GM21381 (cell line): ENCODE measurements at regions not wholly inside any gene's neighbourhood (a gene's known extent, or its start where the extent isn't known, plus 50 kb on each side); places are given as distances from the start of the nearest gene placed in this dataset.
"Not testable (repeated sequence)": the region's sequence is repeated elsewhere in the genome, so short reads cannot be mapped to it uniquely, and the experiment has no call there.

Experiments
- ATAC-seq: cut with Tn5 transposase; IDR thresholded peaks from one replicate; pipeline ENCODE4 v1.9.1; 2021; ENCODE audit warnings: mild to moderate bottlenecking, moderate library complexity; ENCODE audit not compliant: unreplicated experiment

GRCh38 chr3:187540847-187541246 is 129.3 kb downstream of the SST start:
- no peak for ATAC-seq

- ATAC-seq: no peak
Measured at GRCh38 chr3:187536185-187536584, 134.0 kb downstream of the SST start.

DNA sequence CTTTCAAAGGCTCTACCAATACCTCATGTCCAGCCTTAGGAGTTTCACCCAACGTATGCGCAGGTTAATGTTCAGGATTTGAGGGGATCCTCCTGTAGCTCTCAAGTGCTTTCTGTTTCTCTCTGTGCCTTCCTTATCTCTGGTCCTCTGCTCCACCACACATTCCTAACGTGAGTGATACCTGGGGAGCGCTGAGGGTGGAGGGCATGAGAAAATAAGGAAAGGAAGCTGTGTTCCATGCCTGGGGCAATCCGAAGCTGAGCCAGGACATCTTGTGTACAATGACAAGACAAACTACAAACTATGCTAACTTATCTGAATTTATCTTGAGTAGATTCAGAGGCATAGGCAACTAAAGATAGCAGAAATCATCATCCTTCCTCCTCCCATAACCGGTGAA is 136.4 kb downstream of the SST start:
- ATAC-seq: no peak

DNA sequence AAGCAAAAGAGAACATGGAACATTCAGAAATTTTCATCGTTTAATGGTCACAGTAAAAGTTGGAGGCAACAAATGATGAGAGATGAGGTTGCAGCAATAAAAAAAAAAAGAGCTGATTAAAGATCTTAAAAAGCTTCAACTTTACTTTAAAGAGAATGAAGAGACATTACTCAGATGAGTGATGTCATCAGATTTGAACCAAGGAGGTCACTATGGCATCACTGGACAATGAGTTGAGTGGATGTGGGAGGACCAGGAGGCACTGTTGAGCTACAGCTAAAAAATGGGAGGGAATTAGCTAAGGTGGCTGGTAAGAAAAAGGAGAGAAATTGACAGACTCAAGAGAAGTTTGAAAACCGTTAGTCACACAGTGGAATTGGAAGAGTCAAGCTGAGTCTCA is 138.4 kb downstream of the SST start:
- no peak for ATAC-seq

DNA sequence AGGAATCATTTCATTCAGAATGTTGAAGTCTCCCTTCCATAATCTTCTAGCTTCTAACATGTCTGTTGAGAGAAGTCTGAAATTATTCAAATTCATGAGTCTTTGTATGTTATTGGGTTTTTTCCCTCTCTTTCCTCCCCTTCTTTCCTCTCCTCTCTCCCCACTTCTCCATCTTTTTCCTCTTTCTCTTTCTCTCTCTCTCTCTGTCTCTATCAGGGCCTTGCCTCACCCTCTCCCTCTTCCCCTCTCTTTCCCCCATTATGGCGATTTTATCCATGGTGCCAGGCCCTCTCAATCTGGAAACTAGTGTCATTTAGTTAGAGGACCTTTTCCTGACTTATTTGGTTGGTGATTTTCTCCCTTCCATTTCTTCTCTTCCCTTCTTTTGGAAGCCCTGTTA is 147.3 kb downstream of the SST start:
- ATAC-seq: no peak

- no peak for ATAC-seq
Measured at GRCh38 chr3:187522293-187522692, 147.9 kb downstream of the SST start.

DNA sequence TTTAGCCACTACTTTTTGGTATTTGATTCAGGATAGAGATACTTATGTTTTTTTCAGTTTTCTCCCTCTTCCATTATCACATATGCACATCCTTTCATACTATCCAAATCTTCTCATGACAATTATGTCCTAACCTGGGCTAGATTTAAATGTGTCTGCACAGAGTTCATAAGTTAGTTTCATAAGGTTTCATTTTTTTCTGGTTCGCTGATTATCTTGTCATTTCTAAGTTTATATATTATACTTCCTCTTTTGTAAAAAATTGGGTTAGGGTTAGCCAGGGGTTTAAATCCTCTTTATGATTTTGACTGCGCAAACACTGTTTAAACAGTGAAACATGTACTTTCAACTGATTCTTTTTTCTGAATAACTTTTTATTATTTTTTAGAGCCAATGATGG is 148.6 kb downstream of the SST start:
- no peak for ATAC-seq

DNA sequence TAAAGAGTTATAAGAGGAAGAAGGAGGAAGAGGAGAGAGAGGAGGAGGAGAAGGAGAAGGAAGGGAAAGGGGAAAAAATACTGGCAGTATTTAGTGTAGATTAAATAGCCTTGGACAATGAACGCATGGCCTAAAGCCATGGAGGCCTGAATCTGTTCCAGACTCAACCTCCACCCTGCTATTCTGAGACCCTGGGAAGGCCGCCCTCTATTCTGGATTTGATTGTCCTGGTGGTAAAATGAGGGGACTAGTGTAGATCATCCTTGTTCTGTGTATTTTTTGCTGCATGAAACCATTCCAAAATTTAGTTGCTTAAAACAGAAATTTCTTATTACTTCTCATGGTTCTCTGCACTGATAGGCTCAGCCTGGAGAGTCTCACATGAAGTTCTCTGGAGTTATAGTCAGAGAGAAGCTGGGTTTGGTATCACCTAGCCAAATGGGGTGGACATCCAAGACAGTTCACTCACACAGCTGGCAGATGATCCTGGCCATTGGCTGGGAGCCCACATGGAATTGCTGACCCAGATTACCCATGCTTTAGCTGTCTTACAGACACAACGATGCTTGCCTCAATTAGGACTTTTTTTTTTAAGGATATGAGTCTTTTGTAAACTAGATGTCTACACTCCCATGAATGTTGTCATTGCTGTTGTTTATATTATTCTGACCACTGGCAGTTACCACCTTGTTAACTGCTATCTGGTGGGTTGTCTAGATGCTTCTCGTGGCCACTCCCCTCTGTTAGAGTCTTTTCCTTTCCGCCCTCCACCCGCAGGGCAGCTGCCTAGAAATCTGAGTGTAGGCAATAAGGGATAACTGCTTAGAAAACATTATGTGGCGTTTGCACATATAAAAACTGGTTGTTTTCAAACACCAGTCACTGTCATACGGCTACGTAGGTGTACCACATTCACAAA is 149.9 kb downstream of the SST start:
- no peak for ATAC-seq

DNA sequence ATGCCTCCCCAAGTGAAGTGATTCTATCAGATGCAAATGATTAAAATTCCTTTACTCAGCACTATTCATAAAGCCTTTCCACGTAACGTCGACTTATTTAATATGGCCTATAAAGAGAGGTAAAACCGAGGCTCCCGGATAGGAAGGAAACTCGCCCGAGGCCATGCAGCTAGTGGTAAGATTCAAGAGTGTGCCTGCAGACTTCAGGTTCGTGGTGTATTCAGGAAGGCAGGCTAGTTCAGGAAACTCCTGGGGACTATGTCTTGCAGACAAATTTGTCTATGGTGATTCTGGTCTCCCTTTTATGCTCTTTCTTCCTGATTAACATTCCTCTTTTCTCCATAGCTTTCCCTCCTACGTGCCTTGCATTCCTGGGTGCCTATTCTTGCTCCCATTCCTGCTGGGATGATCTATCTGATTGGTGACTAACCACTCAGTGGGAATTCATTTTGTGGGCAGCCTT is 150.7 kb downstream of the SST start:
- ATAC-seq: no peak

- no peak for ATAC-seq
Measured at GRCh38 chr3:187518616-187519015, 150.4 kb downstream of the RTP4 start.

DNA sequence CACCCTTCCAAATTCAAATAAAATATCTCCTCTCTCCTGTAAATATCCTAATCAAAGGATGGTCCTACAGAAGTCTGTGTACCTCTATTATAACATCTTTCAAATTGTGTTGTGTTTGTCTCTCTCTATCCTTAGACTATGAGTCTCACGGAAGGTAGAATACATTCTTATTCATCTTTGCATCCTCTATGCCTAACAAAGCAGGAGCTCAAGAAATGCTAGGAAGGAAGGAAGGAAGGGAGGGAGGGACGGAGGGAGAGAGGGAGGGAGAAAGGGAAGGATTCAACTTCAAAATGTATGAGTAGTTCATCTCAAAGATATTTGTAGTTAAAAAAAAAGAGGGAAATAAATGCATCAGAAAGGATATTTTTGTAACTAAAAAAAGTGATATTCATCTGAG is 150.0 kb downstream of the RTP4 start:
- no peak for ATAC-seq

DNA sequence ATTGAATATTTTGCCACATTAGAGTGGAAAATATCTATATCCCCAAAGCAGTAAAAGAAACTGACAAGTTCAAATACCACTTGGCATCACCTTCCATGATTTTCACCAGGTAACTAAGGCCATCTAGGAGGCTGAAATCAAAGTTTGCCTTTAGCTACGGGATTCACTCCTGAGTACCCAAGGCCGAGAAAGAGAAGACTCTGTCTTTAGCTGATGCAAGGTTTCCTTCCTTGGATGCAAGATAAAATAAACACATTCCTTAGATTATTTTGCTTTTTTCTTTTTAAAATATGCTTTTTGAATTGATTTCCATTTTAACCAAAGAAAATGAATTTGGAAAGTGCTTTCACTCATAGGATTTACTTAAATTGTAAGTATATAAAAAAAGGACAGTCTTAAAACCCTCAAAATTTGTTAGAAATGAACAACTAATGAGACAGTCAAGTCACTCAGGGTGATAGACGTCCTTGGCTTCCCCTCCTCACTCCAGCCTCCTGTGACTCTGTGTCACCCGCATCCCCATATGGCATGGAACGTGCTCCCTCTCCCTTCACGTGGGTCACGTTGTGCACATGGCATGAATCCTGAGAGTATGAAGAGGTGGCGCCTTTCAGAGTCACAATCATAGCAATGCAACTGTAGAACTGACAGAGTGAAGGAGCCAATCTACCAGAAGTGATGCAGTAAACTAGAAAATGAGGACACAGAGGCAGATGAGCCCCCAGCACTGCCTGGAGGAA is 148.4 kb downstream of the RTP4 start:
- no peak for ATAC-seq

- ATAC-seq: no peak
Measured at GRCh38 chr3:187507905-187508304, 139.7 kb downstream of the RTP4 start.

DNA sequence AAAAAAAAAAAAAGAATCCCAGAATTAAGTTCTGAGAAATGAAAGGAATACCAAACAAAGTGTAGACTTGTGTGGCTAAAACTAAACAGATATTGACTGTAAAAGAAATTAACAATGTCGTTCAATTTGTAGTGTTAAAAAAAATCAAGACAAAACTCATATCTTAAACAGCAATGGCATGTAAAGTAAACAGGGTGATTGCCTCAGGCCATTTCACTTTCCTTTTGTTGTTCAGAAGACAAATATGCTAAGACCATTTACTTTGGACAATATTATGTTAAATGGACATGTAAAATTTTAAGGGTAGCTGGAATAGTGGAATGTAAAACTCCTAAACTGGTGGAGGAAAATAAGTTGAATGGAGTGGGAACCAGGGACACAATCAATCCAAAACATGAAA is 139.1 kb downstream of the RTP4 start:
- ATAC-seq: no peak

- ATAC-seq: no peak
Measured at GRCh38 chr3:187504435-187504834, 136.2 kb downstream of the RTP4 start.

DNA sequence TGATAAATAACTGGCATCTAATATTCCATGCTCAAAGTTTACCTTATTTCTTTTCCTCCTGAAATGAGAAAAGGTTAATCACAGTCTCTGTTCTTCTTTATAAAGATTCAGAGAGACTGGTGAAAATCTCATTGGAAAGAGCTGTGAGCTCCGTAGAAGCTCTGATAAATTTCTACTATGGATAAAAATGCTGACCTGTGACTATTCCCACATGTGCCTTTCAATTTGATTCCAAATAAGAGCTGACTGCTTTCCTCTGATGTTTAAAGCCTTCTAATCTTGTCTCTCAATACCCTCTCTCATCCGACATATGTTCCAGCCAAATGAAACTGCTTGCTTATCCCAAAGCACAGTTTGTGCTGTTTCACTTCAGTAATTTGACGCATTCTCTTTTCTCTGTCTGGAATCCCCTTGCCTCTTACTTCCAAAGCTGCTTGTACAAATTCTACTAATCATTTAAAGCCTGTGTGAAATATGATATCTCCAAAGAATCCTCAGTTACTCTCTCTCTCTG is 130.1 kb downstream of the RTP4 start:
- ATAC-seq: no peak

DNA sequence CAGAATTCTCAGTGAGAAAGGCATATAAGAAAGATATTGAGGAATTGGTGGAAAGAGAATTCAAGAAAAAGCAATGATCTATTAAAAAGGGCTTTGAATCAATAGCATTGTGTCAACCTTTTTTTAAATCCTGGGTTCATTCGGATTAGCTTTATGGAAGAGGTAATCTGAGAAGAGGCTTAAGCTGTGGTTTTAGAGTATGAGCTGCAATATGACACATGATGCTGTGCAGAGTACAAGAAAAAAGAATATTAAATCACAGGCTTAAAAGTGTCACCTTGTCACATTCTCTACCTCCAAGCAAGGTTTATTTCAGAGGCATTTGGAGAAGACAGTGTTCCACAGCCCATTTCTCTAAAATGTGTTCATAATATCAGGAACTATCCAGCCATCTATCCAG is 128.9 kb downstream of the RTP4 start:
- no peak for ATAC-seq

DNA sequence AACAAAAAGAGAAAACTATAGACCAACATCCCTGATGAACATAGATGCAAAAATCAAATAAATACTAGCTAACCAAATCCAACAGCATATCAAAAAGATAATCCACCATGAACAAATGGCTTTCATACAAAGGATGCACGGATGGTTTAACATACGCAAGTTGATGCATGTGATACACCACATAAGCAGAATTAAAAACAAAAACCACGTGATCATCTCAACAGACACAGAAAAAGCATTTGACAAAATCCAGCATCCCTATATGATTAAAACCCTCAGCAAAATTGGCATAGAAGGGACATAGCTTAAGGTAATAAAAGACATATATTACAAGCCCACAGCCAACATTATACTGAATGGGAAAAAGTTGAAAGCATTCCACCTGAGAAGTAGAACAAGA is 125.9 kb downstream of the RTP4 start:
- not testable (repeated sequence) for ATAC-seq

DNA sequence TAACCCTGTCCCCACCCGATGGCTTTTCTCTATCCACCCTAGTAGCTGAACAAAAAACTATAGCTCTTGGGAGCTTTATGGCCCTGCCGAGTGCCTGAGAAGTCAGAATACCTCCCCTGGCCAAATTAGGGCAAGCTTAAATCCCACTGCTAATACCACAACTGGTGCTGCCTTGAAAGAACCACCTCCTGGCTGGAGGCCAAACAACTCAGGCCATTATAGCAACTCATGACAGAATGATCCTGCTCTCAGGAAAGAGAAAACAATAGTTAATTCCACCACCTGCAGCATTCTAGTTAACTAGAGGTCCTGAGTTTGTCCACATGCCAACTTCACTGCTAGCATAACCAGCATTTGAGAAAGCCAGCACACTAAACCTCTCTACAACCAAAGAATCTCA is 123.2 kb downstream of the RTP4 start:
- ATAC-seq: no peak

- ATAC-seq: no peak
Measured at GRCh38 chr3:187490366-187490765, 122.2 kb downstream of the RTP4 start.

GRCh38 chr3:187484547-187485295 is 116.5 kb downstream of the RTP4 start:
- ATAC-seq: no peak
